ENCODE measurements at regions not wholly inside any gene's neighbourhood (a gene's known extent, or its start where the extent isn't known, plus 50 kb on each side); places are given as distances from the start of the nearest gene placed in this dataset.

- H3K9me3 ChIP-seq (ENCODE audit: control insufficient read depth, low read length) = no peaks in the 10 kb centered on the region
- no peak overlapping the region for H3K4me3 ChIP-seq (ENCODE audit: low read depth, low read length)
- no peak overlapping the region for H2AFZ ChIP-seq
- H3K4me1 ChIP-seq = peaks cover 11% of the 10 kb centered on the region
- H3K79me2 ChIP-seq = no peaks in the 10 kb centered on the region
- H3K27ac ChIP-seq = no peak overlapping the region
- no peak overlapping the region for H3K9ac ChIP-seq
- no peaks in the 10 kb centered on the region for H3K27me3 ChIP-seq (ENCODE audit: control insufficient read depth, insufficient read depth, low read length)
- no peak for TF ChIP-seq CTCF (IDR thresholded peaks at IDR 0.05)
- no peaks in the 10 kb centered on the region for H3K36me3 ChIP-seq (ENCODE audit: control insufficient read depth, insufficient read depth, low read length)
- no peak overlapping the region for H3K4me2 ChIP-seq (ENCODE audit: low read length)
These were observed 52.0 kb upstream of the RTN4 start for GRCh38 chr2:55102056-55102812.

DNA sequence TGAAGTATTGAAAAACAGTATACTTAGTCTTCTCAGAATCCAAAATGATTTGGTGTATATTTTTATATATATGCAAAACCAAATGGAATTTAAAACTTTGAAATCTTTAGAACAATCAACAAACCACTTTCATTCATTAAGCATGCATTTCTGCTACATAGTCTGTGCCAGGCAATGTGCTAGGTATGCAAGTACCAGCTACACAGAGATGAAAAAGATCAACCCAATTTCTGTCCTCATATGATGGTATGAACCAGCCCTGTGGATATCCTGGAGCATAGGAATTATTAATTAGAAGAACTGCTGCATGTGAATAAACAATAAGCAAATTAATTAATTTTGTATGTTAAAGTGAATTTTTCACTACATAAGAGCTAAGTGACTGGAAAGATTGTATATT is 51.2 kb upstream of the RTN4 start:
- Histone ChIP-seq H2AFZ (no peak overlapping the region), H3K9ac (no peak overlapping the region), H3K79me2 (no peaks in the 10 kb centered on the region), H3K36me3 (ENCODE audit: control insufficient read depth, insufficient read depth, low read length) (no peaks in the 10 kb centered on the region), H3K4me1 (peaks cover 19% of the 10 kb centered on the region), H3K9me3 (ENCODE audit: control insufficient read depth, low read length) (no peaks in the 10 kb centered on the region), H3K27ac (no peak overlapping the region), H3K4me2 (ENCODE audit: low read length) (no peak overlapping the region), H3K27me3 (ENCODE audit: control insufficient read depth, insufficient read depth, low read length) (no peaks in the 10 kb centered on the region), H3K4me3 (ENCODE audit: low read depth, low read length) (no peak overlapping the region)
- no peak for TF ChIP-seq CTCF (IDR thresholded peaks at IDR 0.05)

DNA sequence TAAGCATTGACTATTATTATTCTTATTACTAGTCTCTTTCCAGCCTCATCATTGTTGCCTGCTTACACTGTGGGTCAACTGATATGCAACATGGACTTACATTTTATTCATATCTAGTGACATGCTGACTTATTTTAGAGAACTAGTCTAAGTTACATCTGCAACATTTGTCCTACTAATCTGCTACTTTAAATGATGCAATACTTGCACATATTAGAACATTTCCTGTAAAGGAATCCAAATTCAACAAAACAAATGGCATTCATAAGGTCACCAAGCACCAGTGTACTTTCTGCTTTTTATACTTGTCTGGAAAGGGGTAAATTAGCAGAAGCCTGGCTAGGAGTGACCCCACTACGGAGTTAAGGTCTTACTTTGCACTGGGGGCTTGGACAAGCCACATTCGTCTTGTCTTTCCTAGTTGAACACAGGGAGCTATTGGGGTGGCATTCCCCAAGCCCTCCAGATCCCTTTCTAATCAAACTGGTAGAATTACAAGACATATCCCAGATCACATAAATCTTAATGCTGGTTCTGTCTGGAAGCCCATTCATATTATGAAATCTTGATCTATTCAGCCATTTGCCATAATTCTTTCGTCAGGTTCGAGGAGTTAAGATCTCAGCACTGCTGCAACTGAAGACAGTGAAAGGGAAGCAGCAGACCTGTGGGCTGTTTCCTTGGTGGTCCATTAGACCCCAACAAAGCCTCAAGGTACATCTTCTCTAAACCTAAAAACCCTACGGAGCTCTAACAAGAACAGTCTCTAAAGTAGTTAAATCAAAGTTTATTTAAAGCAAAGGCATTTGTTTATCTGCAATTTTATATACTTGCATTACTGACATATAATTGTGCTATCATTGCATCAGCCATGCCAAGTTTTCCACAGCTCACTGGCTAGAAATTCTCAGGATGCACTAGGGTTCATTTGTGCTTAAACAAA is 49.9 kb upstream of the RTN4 start:
- Histone ChIP-seq H3K9me3 (ENCODE audit: control insufficient read depth, low read length) (no peaks in the 10 kb centered on the region), H3K36me3 (ENCODE audit: control insufficient read depth, insufficient read depth, low read length) (no peaks in the 10 kb centered on the region), H3K4me3 (ENCODE audit: low read depth, low read length) (no peak overlapping the region), H3K79me2 (no peaks in the 10 kb centered on the region), H3K27me3 (ENCODE audit: control insufficient read depth, insufficient read depth, low read length) (no peaks in the 10 kb centered on the region), H3K27ac (no peak overlapping the region), H3K4me1 (peaks cover 19% of the 10 kb centered on the region), H3K4me2 (ENCODE audit: low read length) (no peak overlapping the region), H2AFZ (peak overlapping the region; percentile 0), H3K9ac (no peak overlapping the region)
- no peak for TF ChIP-seq CTCF (IDR thresholded peaks at IDR 0.05)
